Keratinocyte (primary cell): ENCODE measurements at regions not wholly inside any gene's neighbourhood (a gene's known extent, or its start where the extent isn't known, plus 50 kb on each side); places are given as distances from the start of the nearest gene placed in this dataset.

ENCODE experiments used
- CTCF ChIP-seq, 3 experiments: IDR thresholded peaks in 1 of 3; conservative IDR thresholded peaks in 1 of 3; optimal IDR thresholded peaks in 1 of 3; 2 replicates in 2 of 3; 3 replicates in 1 of 3; pipeline versions ENCODE3 to v1.5.1; 2011; ENCODE audit warnings: low read length in 3 of 3, mild to moderate bottlenecking in 3 of 3, moderate library complexity in 2 of 3, control low read depth in 1 of 3, inconsistent platforms in 1 of 3; ENCODE audit not compliant: insufficient read depth in 2 of 3; ENCODE audit errors: extremely low read depth in 1 of 3
- EZH2 ChIP-seq: IDR thresholded peaks from one replicate; pipeline ENCODE4 v1.6.1; 2012; ENCODE audit warnings: inconsistent platforms, mild to moderate bottlenecking, low read length, moderate library complexity

GRCh38 chr6:112846681-112847080, 499.6 kb downstream of the RFPL4B start:
- TF ChIP-seq CTCF (optimal IDR thresholded peaks at IDR 0.05 in 1 of 3, IDR thresholded peaks at IDR 0.05 in 1 of 3, conservative IDR thresholded peaks at IDR 0.05 in 1 of 3; ENCODE audit: extremely low read depth in 1 of 3, insufficient read depth in 2 of 3, low read length in 3 of 3) (no peak), EZH2 (no peak)
